ENCODE measurements at regions not wholly inside any gene's neighbourhood (a gene's known extent, or its start where the extent isn't known, plus 50 kb on each side); places are given as distances from the start of the nearest gene placed in this dataset.

DNA sequence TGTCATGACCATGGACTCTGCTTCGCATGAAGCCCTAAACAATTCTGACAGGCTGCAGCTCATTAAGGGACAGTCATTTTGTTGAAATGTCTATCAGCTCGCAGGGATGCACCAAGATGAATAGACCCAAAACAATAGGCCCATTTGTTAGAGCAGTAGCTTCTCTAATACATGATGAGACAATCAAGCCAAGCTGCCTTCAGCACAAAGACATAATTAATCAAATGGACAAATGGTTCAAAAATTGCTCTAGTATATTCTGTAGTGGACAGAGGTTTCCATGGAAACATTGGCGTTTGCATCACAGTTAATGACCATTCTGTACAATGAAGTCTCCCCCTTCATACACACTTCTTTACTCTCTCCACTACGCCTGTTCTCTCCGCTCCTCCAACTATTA is 274.6 kb downstream of the ANXA1 start:
- TF ChIP-seq CEBPB (IDR thresholded peaks at IDR 0.05; ENCODE audit: low read depth, low read length): no peak
- TF ChIP-seq RCOR1 (IDR thresholded peaks at IDR 0.05; ENCODE audit: insufficient replicate concordance, low read length): no peak

Measured in IMR-90 (cell line).